Hepatocyte (in vitro differentiated cells): ENCODE measurements at regions not wholly inside any gene's neighbourhood (a gene's known extent, or its start where the extent isn't known, plus 50 kb on each side); places are given as distances from the start of the nearest gene placed in this dataset.

Experiments used
- DNase-seq: peaks from one replicate; pipeline ENCODE4 v3.0.0-alpha.2; 2016; ENCODE audit warnings: low spot score
- H2AFZ ChIP-seq: fragments of 200-600 bp; sonication (generic); 2 replicates; pipeline ENCODE4 v1.6.0; 2016; ENCODE audit warnings: antibody characterized with exemption, mild to moderate bottlenecking
- H3K27ac ChIP-seq: fragments of 200-600 bp; sonication (generic); 2 replicates; pipeline ENCODE4 v1.5.1; 2016; ENCODE audit warnings: mild to moderate bottlenecking
- H3K27me3 ChIP-seq: fragments of 200-600 bp; sonication (generic); 2 replicates; pipeline ENCODE4 v1.6.1; 2016
- H3K36me3 ChIP-seq: fragments of 200-600 bp; sonication (generic); replicated peaks from 2 replicates; pipeline ENCODE4 v1.5.1; 2016; ENCODE audit warnings: low read depth; ENCODE audit not compliant: insufficient read depth
- H3K4me1 ChIP-seq: fragments of 200-600 bp; sonication (generic); 2 replicates; pipeline ENCODE4 v1.5.1; 2016; ENCODE audit warnings: mild to moderate bottlenecking, moderate library complexity; ENCODE audit not compliant: insufficient read depth
- H3K4me2 ChIP-seq: fragments of 200-600 bp; sonication (generic); 2 replicates; pipeline ENCODE4 v1.6.0; 2016
- H3K4me3 ChIP-seq: fragments of 200-600 bp; sonication (generic); 2 replicates; pipeline ENCODE4 v1.5.1; 2016; ENCODE audit warnings: mild to moderate bottlenecking
- H3K79me2 ChIP-seq: fragments of 200-600 bp; sonication (generic); 2 replicates; pipeline ENCODE4 v1.6.0; 2017; ENCODE audit warnings: mild to moderate bottlenecking
- H3K9me2 ChIP-seq: fragments of 200-600 bp; sonication (generic); replicated peaks from 2 replicates; pipeline ENCODE4 v1.6.0; 2017; ENCODE audit warnings: mild to moderate bottlenecking; ENCODE audit not compliant: insufficient read depth
- H3K9me3 ChIP-seq: fragments of 200-600 bp; sonication (generic); 2 replicates; pipeline ENCODE4 v1.5.1; 2016; ENCODE audit warnings: low read depth, mild to moderate bottlenecking
- H4K20me1 ChIP-seq: fragments of 200-600 bp; sonication (generic); 2 replicates; pipeline ENCODE4 v1.6.0; 2016; ENCODE audit warnings: mild to moderate bottlenecking; ENCODE audit not compliant: insufficient read depth, poor library complexity, severe bottlenecking
- CTCF ChIP-seq: fragments of 200-600 bp; sonication (generic); IDR thresholded peaks from 2 replicates; pipeline ENCODE4 v1.5.1; 2016; ENCODE audit warnings: antibody characterized with exemption, mild to moderate bottlenecking; ENCODE audit not compliant: poor library complexity
- EZH2 ChIP-seq: fragments of 200-600 bp; sonication (generic); IDR thresholded peaks from 2 replicates; pipeline ENCODE4 v1.6.1; 2016; ENCODE audit warnings: antibody characterized with exemption, mild to moderate bottlenecking, borderline replicate concordance
- EZH2phosphoT487 ChIP-seq: fragments of 200-600 bp; sonication (generic); IDR thresholded peaks from one replicate; pipeline ENCODE4 v1.6.1; 2018; ENCODE audit warnings: antibody characterized with exemption, mild to moderate bottlenecking, low read depth, moderate library complexity; ENCODE audit not compliant: unreplicated experiment, severe bottlenecking
- WGBS: methylation state at CpG from one replicate; pipeline ENCODE4 v1.1.6; 2016; ENCODE audit warnings: low lambda C conversion rate; ENCODE audit errors: missing lambda C conversion rate; 5-methylcytosine and 5-hydroxymethylcytosine counted together

GRCh38 chr9:119736491-119737454, 367.5 kb upstream of the BRINP1 start:
- DNase-seq: no peak

GRCh38 chr9:119727988-119728387, 358.8 kb upstream of the BRINP1 start:
- Histone ChIP-seq H3K9me3 (no peaks in the 10 kb centered on the region), H3K27me3 (peaks cover 1% of the 10 kb centered on the region), H3K36me3 (no peaks in the 10 kb centered on the region), H3K9me2 (no peaks in the 10 kb centered on the region), H3K4me2 (no peak overlapping the region), H2AFZ (no peak overlapping the region), H3K4me3 (no peak overlapping the region), H4K20me1 (no peaks in the 10 kb centered on the region), H3K27ac (no peak overlapping the region), H3K79me2 (no peaks in the 10 kb centered on the region), H3K4me1 (no peaks in the 10 kb centered on the region)
- no peak for DNase-seq
- TF ChIP-seq CTCF (no peak), EZH2phosphoT487 (no peak), EZH2 (no peak)
- WGBS: 82% methylated on average over 5 of the region's 5 CpGs

More at GRCh38 chr9:119736491-119737454, 367.5 kb upstream of the BRINP1 start:
- Histone ChIP-seq H3K4me2 (no peak overlapping the region), H3K79me2 (no peaks in the 10 kb centered on the region), H3K27me3 (no peaks in the 10 kb centered on the region), H3K9me3 (no peaks in the 10 kb centered on the region), H3K4me3 (no peak overlapping the region), H2AFZ (no peak overlapping the region), H3K9me2 (no peaks in the 10 kb centered on the region), H3K4me1 (no peaks in the 10 kb centered on the region), H3K27ac (no peak overlapping the region), H4K20me1 (no peaks in the 10 kb centered on the region), H3K36me3 (no peaks in the 10 kb centered on the region)
- WGBS: 69% methylated on average over 12 of the region's 13 CpGs
- TF ChIP-seq CTCF (no peak), EZH2phosphoT487 (no peak), EZH2 (no peak)

- TF ChIP-seq EZH2: no peak
- TF ChIP-seq CTCF: no peak
- no peak for TF ChIP-seq EZH2phosphoT487
- H4K20me1 ChIP-seq: no peaks in the 10 kb centered on the region
- no peaks in the 10 kb centered on the region for H3K36me3 ChIP-seq
- no peak overlapping the region for H3K4me3 ChIP-seq
- no peaks in the 10 kb centered on the region for H3K4me1 ChIP-seq
- DNase-seq: no peak
- H3K27me3 ChIP-seq: peaks cover 10% of the 10 kb centered on the region
- no peaks in the 10 kb centered on the region for H3K79me2 ChIP-seq
- 87% methylated on average over 3 of the region's 3 CpGs for WGBS
- no peaks in the 10 kb centered on the region for H3K9me3 ChIP-seq
- no peak overlapping the region for H3K27ac ChIP-seq
- H2AFZ ChIP-seq: no peak overlapping the region
- no peak overlapping the region for H3K4me2 ChIP-seq
- no peaks in the 10 kb centered on the region for H3K9me2 ChIP-seq
Observed at GRCh38 chr9:119726035-119726434, 356.8 kb upstream of the BRINP1 start.
